GM23338 (cell line): ENCODE measurements at regions not wholly inside any gene's neighbourhood (a gene's known extent, or its start where the extent isn't known, plus 50 kb on each side); places are given as distances from the start of the nearest gene placed in this dataset.
A peak's percentile ranks its signal among the peaks of the same experiment; 100 is the strongest.

Source experiments
- ATAC-seq: fragments of 200-7000 bp; cut with Tn5 transposase; 3 replicates; pipeline ENCODE4 v1.9.1; 2020
- DNase-seq: peaks from one replicate; pipeline ENCODE4 v3.0.0-alpha.2; 2015; ENCODE audit warnings: low spot score
- H2AFZ ChIP-seq: fragments of 200-600 bp; sonication (generic); 2 replicates; pipeline ENCODE4 v1.8.0; 2016; ENCODE audit warnings: antibody characterized with exemption, mild to moderate bottlenecking, moderate library complexity
- H3F3A ChIP-seq: fragments of 200-600 bp; sonication (generic); replicated peaks from 2 replicates; pipeline ENCODE4 v1.8.0; 2017; ENCODE audit warnings: antibody characterized with exemption, mixed run types, low read depth
- H3K27ac ChIP-seq: fragments of 200-600 bp; sonication (generic); 2 replicates; pipeline ENCODE4 v1.6.1; 2016; ENCODE audit warnings: low read depth
- H3K27me3 ChIP-seq: fragments of 200-600 bp; sonication (generic); 2 replicates; pipeline ENCODE4 v1.8.0; 2016; ENCODE audit warnings: mild to moderate bottlenecking, mixed run types, moderate library complexity; ENCODE audit not compliant: insufficient read depth
- H3K36me3 ChIP-seq: fragments of 200-600 bp; sonication (generic); 2 replicates; pipeline ENCODE4 v1.8.0; 2016; ENCODE audit warnings: mild to moderate bottlenecking; ENCODE audit not compliant: insufficient read depth
- H3K4me1 ChIP-seq: fragments of 200-600 bp; sonication (generic); 2 replicates; pipeline ENCODE4 v1.8.0; 2016; ENCODE audit warnings: mild to moderate bottlenecking, moderate library complexity; ENCODE audit not compliant: insufficient read depth
- H3K4me2 ChIP-seq: fragments of 200-600 bp; sonication (generic); 2 replicates; pipeline ENCODE4 v1.7.1; 2017; ENCODE audit warnings: mixed run types
- H3K4me3 ChIP-seq: fragments of 200-600 bp; sonication (generic); 2 replicates; pipeline ENCODE4 v1.6.1; 2016; ENCODE audit warnings: mixed run types
- H3K79me2 ChIP-seq: fragments of 200-600 bp; sonication (generic); replicated peaks from 2 replicates; pipeline ENCODE4 v1.8.0; 2017; ENCODE audit warnings: mild to moderate bottlenecking; ENCODE audit not compliant: insufficient read depth
- H3K9me2 ChIP-seq: fragments of 200-600 bp; sonication (generic); 2 replicates; pipeline ENCODE4 v1.8.0; 2017; ENCODE audit not compliant: insufficient read depth
- H4K20me1 ChIP-seq: fragments of 200-600 bp; sonication (generic); replicated peaks from 2 replicates; pipeline ENCODE4 v1.8.0; 2017; ENCODE audit warnings: mild to moderate bottlenecking; ENCODE audit not compliant: insufficient read depth
- H3K27ac Mint-ChIP-seq: 2 replicates; pipeline ENCODE4 v1.8.0; 2020; ENCODE audit warnings: inconsistent platforms, mild to moderate bottlenecking, moderate library complexity, mixed read lengths
- H3K27me3 Mint-ChIP-seq: 3 replicates; pipeline ENCODE4 v1.8.0; 2022; ENCODE audit warnings: low read depth, mild to moderate bottlenecking, moderate library complexity, mixed read lengths, inconsistent platforms; ENCODE audit not compliant: insufficient read depth, poor library complexity
- H3K36me3 Mint-ChIP-seq: 3 replicates; pipeline ENCODE4 v1.8.0; 2021; ENCODE audit warnings: low read depth, mild to moderate bottlenecking, inconsistent platforms, moderate library complexity, mixed read lengths
- H3K4me1 Mint-ChIP-seq: 3 replicates; pipeline ENCODE4 v1.8.0; 2020; ENCODE audit warnings: mild to moderate bottlenecking, inconsistent platforms, mixed read lengths
- H3K4me3 Mint-ChIP-seq: 3 replicates; pipeline ENCODE4 v1.8.0; 2021; ENCODE audit warnings: moderate library complexity, mild to moderate bottlenecking, inconsistent platforms, mixed read lengths
- H3K9me3 Mint-ChIP-seq: 3 replicates; pipeline ENCODE4 v1.8.0; 2020; ENCODE audit warnings: moderate library complexity, mild to moderate bottlenecking, inconsistent platforms, mixed read lengths
- CREB1 ChIP-seq: fragments of 250-450 bp; sonication (Bioruptor Pico); IDR thresholded peaks from 2 replicates; pipeline ENCODE4 v1.5.0; 2020; ENCODE audit warnings: low read depth, mild to moderate bottlenecking, moderate library complexity
- CTCF ChIP-seq, 2 experiments: fragments of 200-600 bp in 1 of 2; sonication (generic) in 1 of 2; conservative IDR thresholded peaks; 2 replicates each; pipeline versions ENCODE4 v1.5.1 to v1.6.1; 2016 to 2017; ENCODE audit warnings: antibody characterized with exemption in 2 of 2, low read depth in 2 of 2, mild to moderate bottlenecking in 2 of 2, moderate library complexity in 1 of 2
- ETS1 ChIP-seq: IDR thresholded peaks from 2 replicates; pipeline ENCODE4 v1.6.1; 2016; ENCODE audit warnings: antibody characterized with exemption
- EZH2 ChIP-seq: fragments of 200-600 bp; sonication (generic); IDR thresholded peaks from one replicate; pipeline ENCODE4 v1.8.0; 2017; ENCODE audit warnings: antibody characterized with exemption, mild to moderate bottlenecking, low read depth; ENCODE audit not compliant: unreplicated experiment
- EZH2phosphoT487 ChIP-seq: fragments of 200-600 bp; sonication (generic); IDR thresholded peaks from one replicate; pipeline ENCODE4 v1.8.1; 2018; ENCODE audit warnings: antibody characterized with exemption; ENCODE audit not compliant: unreplicated experiment
- JUNB ChIP-seq: IDR thresholded peaks from one replicate; pipeline ENCODE4 v1.6.1; 2016; ENCODE audit warnings: antibody characterized with exemption; ENCODE audit not compliant: unreplicated experiment
- NANOG ChIP-seq: IDR thresholded peaks from 2 replicates; pipeline ENCODE4 v1.6.1; 2016; ENCODE audit warnings: antibody characterized with exemption, borderline replicate concordance
- POLR2AphosphoS5 ChIP-seq: IDR thresholded peaks from 2 replicates; pipeline ENCODE4 v1.6.1; 2016; ENCODE audit warnings: antibody characterized with exemption, low read depth
- STAT1 ChIP-seq: IDR thresholded peaks from one replicate; pipeline ENCODE4 v1.6.1; 2016; ENCODE audit warnings: antibody characterized with exemption; ENCODE audit not compliant: unreplicated experiment
- ZNF114 ChIP-seq: fragments of 250-450 bp; sonication (Bioruptor Pico); IDR thresholded peaks from 2 replicates; pipeline ENCODE4 v1.5.0; 2020; ENCODE audit warnings: mild to moderate bottlenecking, moderate library complexity
- ZNF331 ChIP-seq: fragments of 250-450 bp; sonication (Bioruptor Pico); IDR thresholded peaks from 2 replicates; pipeline ENCODE4 v1.5.0; 2020; ENCODE audit warnings: low read depth, mild to moderate bottlenecking, moderate library complexity

DNA sequence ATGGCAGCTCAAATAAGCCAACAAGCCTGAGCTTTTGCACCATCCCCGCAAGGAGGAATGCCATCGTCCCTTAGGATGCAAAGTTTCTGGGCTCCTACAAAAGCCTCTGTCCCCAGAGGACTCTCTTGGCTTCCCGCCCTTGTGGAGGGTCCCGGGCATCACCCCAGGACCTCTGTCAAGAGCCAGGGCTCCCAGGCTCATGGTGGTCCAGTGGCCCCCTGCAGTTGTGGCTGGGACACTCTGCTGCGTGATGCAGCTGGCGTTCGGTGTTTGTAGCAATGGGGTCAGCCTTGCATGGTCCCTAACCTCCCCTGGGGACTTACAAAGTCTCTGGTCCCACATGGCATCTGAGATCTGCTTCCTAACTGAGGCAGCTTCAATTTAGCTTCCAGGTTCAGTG lies 104.7 kb downstream of the RIPK4 start (continued):
- TF ChIP-seq POLR2AphosphoS5 (no peak), ETS1 (no peak), CREB1 (no peak), STAT1 (no peak), EZH2 (no peak), JUNB (no peak)

DNA sequence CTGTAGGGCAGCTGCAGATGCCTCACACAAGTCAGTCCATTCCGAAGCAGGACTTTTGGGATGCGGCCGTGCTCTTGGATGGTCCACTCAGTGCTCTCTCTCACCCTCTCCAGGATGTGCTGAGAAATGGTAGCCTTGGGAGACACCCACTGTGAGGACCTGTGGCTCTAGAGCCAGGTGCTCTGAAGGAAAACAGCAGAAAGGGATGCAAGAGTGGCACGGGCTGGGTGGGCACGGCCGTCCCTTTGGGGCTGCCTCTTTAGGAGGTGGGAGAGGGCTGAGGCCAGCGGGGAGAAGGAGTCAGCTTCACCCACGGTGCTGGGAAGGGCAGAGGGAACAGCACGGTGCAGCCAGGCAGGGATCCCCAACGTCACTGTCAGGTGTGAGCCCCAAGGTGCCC lies 106.1 kb downstream of the RIPK4 start:
- H3K27ac ChIP-seq = no peak overlapping the region
- H3K79me2 ChIP-seq = no peaks in the 10 kb centered on the region
- TF ChIP-seq CTCF (conservative IDR thresholded peaks at IDR 0.05; ENCODE audit: low read depth in 2 of 2) (no peak), ZNF331 (no peak), JUNB (no peak), STAT1 (no peak), CREB1 (no peak), EZH2phosphoT487 (no peak), ZNF114 (CRISPR knock-in tag) (no peak), NANOG (no peak), POLR2AphosphoS5 (no peak), EZH2 (no peak)
- Mint-ChIP-seq H3K4me1 (peaks cover 22% of the 10 kb centered on the region), H3K27ac (no peak overlapping the region), H3K4me3 (no peak overlapping the region), H3K9me3 (no peaks in the 10 kb centered on the region), H3K36me3 (no peaks in the 10 kb centered on the region), H3K27me3 (peaks cover 3% of the 10 kb centered on the region)
- H3K4me1 ChIP-seq = peaks cover 13% of the 10 kb centered on the region
- peak; percentile 27 for ATAC-seq
- H3K4me2 ChIP-seq = no peak overlapping the region
- DNase-seq = no peak
- H3K36me3 ChIP-seq = no peaks in the 10 kb centered on the region
- no peaks in the 10 kb centered on the region; the same call in 1 of the 2 replicates for H3K9me2 ChIP-seq
- no peak overlapping the region for H2AFZ ChIP-seq
- H3K4me3 ChIP-seq = no peak overlapping the region
- H4K20me1 ChIP-seq = no peaks in the 10 kb centered on the region
- no peaks in the 10 kb centered on the region for H3K27me3 ChIP-seq
- H3F3A ChIP-seq = 0 out of 2 replicates have a peak, but pooled peaks cover 2% of the 10 kb centered on the region

DNA sequence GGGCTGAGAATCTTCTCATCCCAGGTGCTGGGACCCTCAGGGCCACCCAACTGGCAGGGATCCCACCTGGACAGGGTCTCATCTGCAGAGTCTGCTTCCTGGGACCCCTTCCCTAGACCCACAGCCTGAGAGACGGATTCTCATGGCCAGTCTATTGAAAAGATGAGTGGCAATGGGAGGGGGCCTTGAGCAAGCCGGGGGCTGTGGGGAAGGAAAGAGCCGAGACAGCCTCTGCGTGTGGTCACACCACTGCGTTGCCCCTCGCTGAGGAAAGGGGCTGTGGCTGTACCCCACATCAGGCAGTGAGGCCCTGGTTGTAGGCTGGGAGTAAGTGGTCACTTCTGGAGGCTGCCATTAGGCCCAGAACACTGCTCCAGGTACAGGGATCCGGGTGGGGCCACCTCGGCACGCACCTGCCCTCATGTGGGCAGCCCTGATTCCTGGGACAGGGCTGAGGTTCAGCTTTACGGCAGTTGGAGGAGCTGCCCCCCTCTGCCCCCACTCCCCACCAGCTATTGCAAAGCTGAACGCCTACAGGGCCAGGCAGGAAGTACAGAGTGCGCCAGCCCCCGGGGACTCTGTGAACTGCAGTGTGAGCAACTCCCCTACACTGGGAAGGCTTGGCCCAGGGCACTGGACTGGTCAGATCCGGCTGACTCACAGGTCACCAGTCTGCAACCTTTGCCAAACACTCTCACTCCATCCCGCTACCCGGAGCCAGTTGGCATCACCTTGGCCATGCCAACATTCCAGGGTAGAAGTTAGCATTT lies 106.9 kb downstream of the RIPK4 start:
- DNase-seq (no peak), ATAC-seq (peak; percentile 34)
- H3K4me2 ChIP-seq = no peak overlapping the region
- no peak overlapping the region for H3K4me3 ChIP-seq
- no peak overlapping the region for H2AFZ ChIP-seq
- no peaks in the 10 kb centered on the region; the same call in 1 of the 2 replicates for H3K9me2 ChIP-seq
- peaks cover 13% of the 10 kb centered on the region for H3K4me1 ChIP-seq
- 0 out of 2 replicates have a peak, but pooled peaks cover 2% of the 10 kb centered on the region for H3F3A ChIP-seq
- no peaks in the 10 kb centered on the region for H3K79me2 ChIP-seq
- Mint-ChIP-seq H3K36me3 (no peaks in the 10 kb centered on the region), H3K27ac (no peak overlapping the region), H3K9me3 (no peaks in the 10 kb centered on the region), H3K27me3 (peaks cover 3% of the 10 kb centered on the region), H3K4me3 (no peak overlapping the region), H3K4me1 (peaks cover 22% of the 10 kb centered on the region)
- H3K36me3 ChIP-seq = no peaks in the 10 kb centered on the region
- no peak overlapping the region for H3K27ac ChIP-seq
- no peaks in the 10 kb centered on the region for H4K20me1 ChIP-seq
- no peaks in the 10 kb centered on the region for H3K27me3 ChIP-seq
- TF ChIP-seq EZH2phosphoT487 = no peak
- TF ChIP-seq CTCF (conservative IDR thresholded peaks at IDR 0.05; ENCODE audit: low read depth in 2 of 2) = 0 out of 4 replicates have a peak, but pooled peaks of 1 of the 2 experiments have one; percentile 3
- no peak for TF ChIP-seq ETS1
- no peak for TF ChIP-seq CREB1
- TF ChIP-seq POLR2AphosphoS5 = no peak
